GM12872 (cell line): ENCODE measurements at regions not wholly inside any gene's neighbourhood (a gene's known extent, or its start where the extent isn't known, plus 50 kb on each side); places are given as distances from the start of the nearest gene placed in this dataset.

ENCODE experiments used
- TF ChIP-seq, protein P1 (sequence below): IDR thresholded peaks from 3 replicates; pipeline ENCODE4 v1.5.1; 2011; ENCODE audit warnings: low read depth, mild to moderate bottlenecking, low read length, moderate library complexity; ENCODE audit not compliant: insufficient read depth

DNA sequence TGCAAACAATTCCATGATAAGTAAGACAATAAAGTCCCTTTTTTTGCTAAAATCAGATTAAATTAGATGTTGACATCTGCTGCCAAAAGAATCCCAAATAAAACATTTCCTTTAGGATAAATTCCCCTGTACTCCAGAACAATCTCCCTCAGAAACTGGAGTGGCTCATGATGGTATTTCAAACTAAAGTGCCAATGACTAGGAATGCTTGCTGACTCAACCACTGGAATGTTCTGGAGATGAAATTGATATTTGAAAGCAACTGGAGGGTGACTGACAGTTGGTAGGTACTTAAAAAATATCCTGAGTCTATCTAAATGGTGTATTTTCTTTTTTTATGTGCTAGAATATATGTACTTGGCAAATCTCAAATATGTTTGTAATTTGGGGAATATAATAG, 350.1 kb upstream of the TSHZ2 start:
- TF ChIP-seq, protein P1, sequence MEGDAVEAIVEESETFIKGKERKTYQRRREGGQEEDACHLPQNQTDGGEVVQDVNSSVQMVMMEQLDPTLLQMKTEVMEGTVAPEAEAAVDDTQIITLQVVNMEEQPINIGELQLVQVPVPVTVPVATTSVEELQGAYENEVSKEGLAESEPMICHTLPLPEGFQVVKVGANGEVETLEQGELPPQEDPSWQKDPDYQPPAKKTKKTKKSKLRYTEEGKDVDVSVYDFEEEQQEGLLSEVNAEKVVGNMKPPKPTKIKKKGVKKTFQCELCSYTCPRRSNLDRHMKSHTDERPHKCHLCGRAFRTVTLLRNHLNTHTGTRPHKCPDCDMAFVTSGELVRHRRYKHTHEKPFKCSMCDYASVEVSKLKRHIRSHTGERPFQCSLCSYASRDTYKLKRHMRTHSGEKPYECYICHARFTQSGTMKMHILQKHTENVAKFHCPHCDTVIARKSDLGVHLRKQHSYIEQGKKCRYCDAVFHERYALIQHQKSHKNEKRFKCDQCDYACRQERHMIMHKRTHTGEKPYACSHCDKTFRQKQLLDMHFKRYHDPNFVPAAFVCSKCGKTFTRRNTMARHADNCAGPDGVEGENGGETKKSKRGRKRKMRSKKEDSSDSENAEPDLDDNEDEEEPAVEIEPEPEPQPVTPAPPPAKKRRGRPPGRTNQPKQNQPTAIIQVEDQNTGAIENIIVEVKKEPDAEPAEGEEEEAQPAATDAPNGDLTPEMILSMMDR = no peak

DNA sequence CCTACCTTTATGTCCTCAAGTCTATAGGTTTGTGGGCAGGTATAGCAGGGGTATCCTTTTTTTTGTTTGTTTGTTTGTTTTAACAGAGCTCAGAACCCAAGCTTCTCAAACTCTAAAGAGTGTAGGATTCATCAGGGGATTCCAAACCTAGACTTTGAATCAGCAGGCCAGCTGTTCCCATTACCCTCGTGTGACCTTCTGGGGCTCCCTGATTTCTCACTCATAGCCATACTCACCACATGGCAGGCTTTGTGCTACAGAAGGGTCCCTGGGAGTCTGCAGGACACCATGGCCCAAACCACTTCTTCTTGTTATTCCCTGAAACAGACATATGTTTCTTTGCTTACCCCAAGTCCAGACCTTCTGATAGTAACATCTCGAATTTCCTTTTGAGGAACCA, 350.8 kb upstream of the TSHZ2 start:
- TF ChIP-seq, protein P1 = no peak

DNA sequence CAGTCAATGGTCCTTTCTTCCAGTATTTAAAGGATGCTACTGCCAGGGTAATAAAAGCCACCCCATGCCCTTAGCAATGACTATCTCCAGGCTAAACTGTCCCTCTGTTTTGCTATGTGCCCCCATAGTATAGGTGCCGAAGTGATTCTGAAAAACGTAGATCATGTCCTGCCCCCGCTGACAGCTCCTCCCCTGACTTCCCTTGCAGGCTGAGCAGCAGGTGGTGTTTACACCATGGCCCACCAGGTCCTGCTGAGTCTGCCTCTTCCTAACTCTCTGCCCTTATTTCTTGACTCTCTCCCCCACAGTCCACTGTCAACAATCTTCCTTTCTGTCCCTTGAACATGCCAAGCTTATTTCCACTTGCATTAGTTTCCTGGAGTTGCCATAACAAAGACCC, 352.5 kb upstream of the TSHZ2 start:
- TF ChIP-seq, protein P1 = no peak

DNA sequence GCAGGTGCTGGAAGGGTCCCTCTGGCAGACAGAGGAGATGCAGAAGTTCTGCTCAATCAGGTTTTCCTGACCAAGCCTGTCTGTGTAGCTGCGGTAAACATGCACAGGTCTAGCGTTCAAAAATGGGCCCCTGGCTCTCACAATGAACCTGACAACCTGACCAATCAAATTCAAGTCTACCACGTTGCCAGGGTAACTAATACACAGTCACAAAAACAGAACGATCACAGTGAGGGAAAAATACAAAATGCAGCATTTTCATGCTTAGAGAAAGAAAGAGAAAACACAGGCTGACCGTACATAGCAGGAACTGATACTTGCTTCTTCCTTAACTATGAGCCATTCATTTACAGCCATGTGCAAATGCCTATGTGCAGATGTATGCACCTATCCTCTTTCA, 353.1 kb upstream of the TSHZ2 start:
- TF ChIP-seq, protein P1 = no peak

DNA sequence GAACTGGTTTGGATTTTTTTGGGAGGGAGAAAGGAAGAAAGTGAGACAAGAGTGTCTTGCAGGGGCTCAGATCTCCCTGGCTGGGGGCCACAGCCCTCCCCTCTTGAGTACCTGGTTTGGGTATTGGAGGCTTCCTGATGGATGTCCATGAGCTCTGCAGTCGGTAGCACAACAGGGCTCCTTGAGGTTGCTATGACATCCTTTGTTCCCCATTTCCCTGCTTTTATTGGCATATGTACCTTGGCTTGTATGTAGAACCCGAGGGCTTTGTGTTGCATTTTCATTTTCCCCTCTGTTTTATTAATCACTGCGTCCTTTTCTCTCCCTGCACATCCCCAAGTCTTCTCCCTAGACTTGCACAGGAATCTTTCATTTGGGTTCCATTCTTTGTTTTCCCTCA, 355.5 kb upstream of the TSHZ2 start:
- TF ChIP-seq, protein P1 = no peak

DNA sequence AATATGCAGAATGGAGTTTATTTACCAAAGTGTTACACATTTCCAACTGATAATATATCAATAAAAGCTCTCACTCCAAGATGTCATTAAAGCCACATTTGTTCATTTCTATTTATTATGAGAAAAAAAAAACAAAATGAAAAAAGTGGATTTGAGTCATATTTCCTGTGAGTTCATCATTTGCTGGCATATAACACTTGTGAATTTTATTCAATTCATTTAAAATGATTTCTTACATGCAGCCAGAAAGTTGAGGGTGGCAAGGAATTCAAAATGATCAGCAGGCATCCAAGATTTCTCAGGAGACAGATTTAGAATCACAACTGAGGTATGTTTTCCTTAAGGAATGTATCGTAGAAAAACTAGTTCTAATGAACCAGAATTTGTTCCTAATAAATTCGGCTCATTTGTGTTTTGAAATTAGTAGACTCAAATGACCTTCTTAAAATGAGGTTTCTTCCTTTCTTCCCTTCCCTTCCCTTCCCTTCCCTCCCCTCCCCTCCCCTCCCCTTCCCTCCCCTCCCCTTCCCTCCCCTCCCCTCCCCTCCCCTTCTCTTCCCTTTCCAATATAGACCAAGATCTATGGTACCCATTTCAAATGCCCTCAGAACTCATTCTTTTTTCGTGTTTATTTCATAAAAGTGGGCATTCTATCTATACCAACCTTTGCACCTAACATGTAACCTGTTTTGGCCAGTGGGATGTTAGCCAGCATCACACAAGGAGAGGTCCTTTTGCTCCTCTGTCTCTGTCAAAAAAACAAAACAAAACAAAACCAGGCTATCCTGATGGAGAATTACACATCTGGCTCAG, 357.9 kb upstream of the TSHZ2 start:
- TF ChIP-seq, protein P1 = no peak

DNA sequence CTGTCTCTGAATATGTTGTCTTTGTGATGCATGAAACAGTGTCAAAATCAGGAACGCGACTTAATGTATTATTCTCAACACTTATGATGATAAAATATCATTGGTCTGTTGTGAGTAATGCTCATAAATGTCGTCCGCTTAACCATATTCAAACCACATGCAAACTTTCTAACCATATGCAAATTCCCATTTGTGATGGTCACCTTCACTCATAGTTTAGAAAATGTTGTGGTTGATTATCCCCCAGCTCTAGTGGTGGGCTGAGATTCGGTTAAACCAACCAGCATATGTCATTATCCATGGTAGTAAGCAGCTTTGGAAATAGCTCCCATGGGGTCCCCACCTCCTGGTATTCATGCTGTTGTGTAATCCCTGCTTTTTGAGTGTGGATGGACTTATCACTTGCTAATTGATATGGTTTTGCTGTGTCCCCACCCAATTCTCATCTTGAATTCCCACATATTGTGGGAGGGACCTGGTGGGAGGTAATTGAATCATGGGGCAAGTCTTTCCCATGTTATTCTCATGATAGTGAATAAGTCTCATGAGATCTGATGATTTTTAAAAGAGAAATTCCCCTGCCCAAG, 360.0 kb upstream of the TSHZ2 start:
- TF ChIP-seq, protein P1 = no peak
